ENCODE measurements at regions not wholly inside any gene's neighbourhood (a gene's known extent, or its start where the extent isn't known, plus 50 kb on each side); places are given as distances from the start of the nearest gene placed in this dataset.

DNA sequence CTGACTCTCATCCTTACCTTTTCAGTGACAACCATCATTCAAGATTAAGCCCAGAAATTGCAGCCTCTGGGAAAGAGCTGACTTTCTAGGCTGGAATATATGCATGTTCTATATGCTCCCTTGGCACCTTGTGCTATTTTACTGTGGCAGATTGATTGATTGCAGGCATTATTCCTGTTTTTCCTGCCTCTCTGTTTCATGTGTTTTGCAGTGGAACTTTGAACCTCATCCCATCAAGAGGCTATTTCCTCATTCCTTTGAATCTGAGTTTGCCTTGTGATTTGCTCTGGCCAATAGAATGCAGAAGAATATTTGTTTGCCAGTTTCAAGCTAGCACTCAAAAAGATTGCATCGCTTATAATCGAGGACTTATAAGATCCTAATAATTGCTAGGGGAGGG lies 174.8 kb upstream of the DCN start:
- Mint-ChIP-seq H3K27ac (no peak overlapping the region), H3K27me3 (peaks cover 3% of the 10 kb centered on the region), H3K9me3 (no peaks in the 10 kb centered on the region), H3K36me3 (ENCODE audit: low read depth) (no peaks in the 10 kb centered on the region), H3K4me3 (no peak overlapping the region), H3K4me1 (ENCODE audit: low read depth) (no peaks in the 10 kb centered on the region)
- intact Hi-C loops (cut with micrococcal nuclease), result no loop called here

DNA sequence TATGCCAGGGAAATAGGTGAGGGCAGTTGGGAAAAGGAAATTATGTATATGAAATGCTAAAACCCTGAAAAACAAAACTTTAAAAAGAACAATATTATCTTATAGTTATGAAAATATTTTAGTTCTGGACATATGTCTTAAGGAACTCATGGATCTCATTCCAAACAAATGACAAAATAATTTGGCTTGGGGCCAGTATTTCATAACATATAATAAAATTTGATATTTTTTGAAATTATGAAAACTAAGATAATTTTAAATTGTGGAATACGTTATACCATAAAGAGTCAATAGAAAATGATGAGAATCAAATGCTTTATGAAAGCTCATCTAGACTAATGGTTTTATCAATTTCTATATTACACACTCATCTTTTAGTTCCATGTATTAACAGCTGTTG lies 173.8 kb upstream of the DCN start:
- Mint-ChIP-seq H3K27ac (no peak overlapping the region), H3K27me3 (peaks cover 3% of the 10 kb centered on the region), H3K4me1 (ENCODE audit: low read depth) (no peaks in the 10 kb centered on the region), H3K36me3 (ENCODE audit: low read depth) (no peaks in the 10 kb centered on the region), H3K4me3 (no peak overlapping the region), H3K9me3 (no peaks in the 10 kb centered on the region)
- intact Hi-C loops (cut with micrococcal nuclease), result no loop called here

DNA sequence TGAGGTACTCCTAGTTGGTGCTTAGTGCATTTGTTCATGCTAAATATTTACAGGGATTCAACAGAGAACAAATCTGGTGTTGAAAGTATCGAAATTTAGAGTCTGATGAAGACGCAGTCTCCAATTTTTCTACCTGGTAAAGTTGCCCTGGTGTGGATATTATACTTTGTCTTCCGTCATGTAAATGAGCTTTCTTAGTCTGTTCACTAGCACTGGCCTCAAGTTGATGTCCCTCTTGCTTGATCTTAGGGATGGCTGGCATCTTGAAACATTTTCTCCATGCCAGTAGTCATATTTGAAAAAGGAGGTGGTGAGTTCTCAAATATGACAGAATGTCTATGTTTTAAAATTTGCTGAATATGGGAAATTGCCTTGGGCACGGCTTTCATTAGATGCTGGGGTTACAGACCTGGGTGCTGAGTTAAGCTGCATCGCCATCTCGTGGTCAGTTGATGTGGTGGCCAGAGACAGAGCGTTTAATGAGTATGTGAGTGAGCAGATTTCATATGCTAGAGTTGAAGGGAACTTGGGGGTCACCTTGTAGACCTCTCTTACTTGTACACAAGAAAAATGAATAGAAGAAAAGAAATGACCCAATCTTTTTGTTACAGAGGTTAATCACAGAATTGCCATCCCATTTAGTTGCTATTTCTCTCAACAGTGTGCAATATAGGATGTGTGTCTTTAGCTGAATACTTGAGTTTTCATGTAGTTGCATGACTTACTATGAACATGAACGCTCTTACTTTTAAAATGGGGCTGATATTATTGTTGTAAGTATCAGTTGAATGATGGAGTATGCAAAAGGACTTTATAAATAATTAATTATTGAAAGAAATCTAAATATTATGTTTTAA lies 172.8 kb upstream of the DCN start:
- H3K27me3 Mint-ChIP-seq, result peaks cover 3% of the 10 kb centered on the region
- H3K4me1 Mint-ChIP-seq (ENCODE audit: low read depth), result no peaks in the 10 kb centered on the region
- no peaks in the 10 kb centered on the region for H3K36me3 Mint-ChIP-seq (ENCODE audit: low read depth)
- H3K9me3 Mint-ChIP-seq, result no peaks in the 10 kb centered on the region
- no peak overlapping the region for H3K27ac Mint-ChIP-seq
- intact Hi-C loops (cut with micrococcal nuclease), result no loop called here
- H3K4me3 Mint-ChIP-seq, result no peak overlapping the region

DNA sequence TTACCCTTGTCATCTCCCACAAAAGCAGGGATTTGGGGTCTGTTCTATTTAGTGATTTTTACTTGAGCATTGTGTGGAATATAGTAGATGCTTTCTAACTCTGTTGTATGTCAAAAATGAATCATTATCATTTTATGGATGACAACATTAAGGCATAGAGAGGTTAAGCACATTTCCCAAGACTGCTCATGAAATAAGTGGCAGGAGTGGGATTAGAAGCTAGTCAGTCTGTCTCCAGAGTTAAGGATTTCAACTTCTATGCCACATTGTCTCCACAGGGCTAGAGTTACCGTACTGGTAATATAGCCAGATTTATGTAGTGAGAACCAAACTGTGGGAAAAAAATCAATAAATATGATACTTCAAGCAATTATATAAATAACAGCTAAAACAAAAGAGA lies 170.6 kb upstream of the DCN start:
- no peak overlapping the region for H3K27ac Mint-ChIP-seq
- intact Hi-C loops (cut with micrococcal nuclease), result no loop called here
- peaks cover 3% of the 10 kb centered on the region for H3K27me3 Mint-ChIP-seq
- no peaks in the 10 kb centered on the region for H3K36me3 Mint-ChIP-seq (ENCODE audit: low read depth)
- no peak overlapping the region for H3K4me3 Mint-ChIP-seq
- no peaks in the 10 kb centered on the region for H3K4me1 Mint-ChIP-seq (ENCODE audit: low read depth)
- H3K9me3 Mint-ChIP-seq, result no peaks in the 10 kb centered on the region

DNA sequence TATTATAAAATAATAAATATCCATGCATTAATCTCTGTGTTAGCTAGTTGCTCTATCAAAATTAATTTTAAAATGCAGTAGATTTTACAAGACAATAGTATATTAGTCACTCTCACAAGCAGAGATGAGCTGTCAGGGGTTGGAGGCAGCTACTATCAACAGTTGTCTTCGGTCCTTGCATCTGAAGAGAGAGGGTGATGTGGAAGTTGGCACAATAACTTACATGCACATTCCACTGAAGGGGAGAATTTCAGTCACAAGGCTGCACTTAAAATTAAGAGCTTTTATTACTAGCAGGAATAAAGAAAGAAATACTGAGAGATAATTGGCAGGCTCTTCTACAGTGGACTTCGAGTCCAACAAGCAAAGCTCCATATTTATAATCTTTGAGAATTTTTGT lies 166.9 kb upstream of the DCN start:
- no peaks in the 10 kb centered on the region for H3K27me3 Mint-ChIP-seq
- H3K36me3 Mint-ChIP-seq (ENCODE audit: low read depth), result no peaks in the 10 kb centered on the region
- H3K4me3 Mint-ChIP-seq, result no peak overlapping the region
- H3K9me3 Mint-ChIP-seq, result no peaks in the 10 kb centered on the region
- H3K27ac Mint-ChIP-seq, result no peak overlapping the region
- H3K4me1 Mint-ChIP-seq (ENCODE audit: low read depth), result no peaks in the 10 kb centered on the region
- intact Hi-C loops (cut with micrococcal nuclease), result no loop called here

DNA sequence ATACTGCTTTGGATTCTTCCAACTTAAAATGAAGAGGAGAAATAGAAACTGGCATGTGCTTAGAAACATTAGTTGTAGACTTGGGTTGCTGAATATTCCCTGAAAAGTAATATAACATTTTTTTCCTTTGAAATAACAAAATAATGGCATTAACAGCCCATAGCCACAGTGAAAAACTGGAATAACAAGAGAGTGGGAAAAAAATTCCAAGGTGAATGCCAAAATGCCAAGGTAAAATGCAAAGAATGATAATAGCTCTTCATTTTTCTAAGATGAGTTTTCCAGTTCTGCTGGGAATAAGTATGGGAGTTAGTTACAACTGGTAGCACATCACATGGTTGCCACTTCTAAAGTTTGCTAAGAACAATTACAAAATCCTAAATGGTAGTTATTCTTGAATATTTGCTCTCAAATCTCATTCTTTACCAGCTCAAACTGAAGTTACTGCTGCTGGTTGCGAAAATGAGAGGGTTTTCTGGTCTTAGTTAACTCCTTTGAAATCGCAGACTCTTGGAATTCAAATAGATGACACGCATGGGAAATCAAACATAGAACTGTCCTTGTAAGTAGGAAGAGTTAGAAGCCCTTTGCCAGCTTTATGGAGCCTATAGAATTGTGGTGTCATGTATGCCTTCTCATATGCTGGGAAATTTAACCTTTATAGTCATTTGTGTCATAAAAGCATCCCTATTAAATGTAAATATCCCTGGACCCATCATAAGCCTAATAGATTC lies 165.0 kb upstream of the DCN start:
- Mint-ChIP-seq H3K4me1 (ENCODE audit: low read depth) (no peaks in the 10 kb centered on the region), H3K4me3 (no peak overlapping the region), H3K27me3 (no peaks in the 10 kb centered on the region), H3K27ac (no peak overlapping the region), H3K9me3 (no peaks in the 10 kb centered on the region), H3K36me3 (ENCODE audit: low read depth) (no peaks in the 10 kb centered on the region)
- intact Hi-C loops (cut with micrococcal nuclease), result no loop called here

DNA sequence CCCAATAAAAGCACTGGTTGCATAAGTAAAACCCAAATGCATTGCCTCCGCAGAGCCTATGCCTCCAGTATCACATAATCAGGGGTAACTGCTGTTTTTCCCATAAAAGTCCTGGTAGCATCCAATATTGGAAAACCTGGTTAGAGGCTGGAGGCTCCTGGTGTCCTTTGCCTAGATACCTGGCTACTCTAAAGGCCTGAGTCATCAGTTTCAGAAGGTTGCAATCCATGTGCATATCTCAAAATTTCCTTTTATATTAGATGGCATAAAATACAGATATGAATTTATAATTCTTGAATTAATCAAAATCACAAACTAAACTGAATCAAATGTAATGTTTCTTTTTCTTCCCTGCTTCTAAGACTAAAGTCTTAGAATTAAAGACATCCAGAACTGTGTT lies 164.2 kb upstream of the DCN start:
- Mint-ChIP-seq H3K4me1 (ENCODE audit: low read depth) (no peaks in the 10 kb centered on the region), H3K27me3 (no peaks in the 10 kb centered on the region), H3K36me3 (ENCODE audit: low read depth) (no peaks in the 10 kb centered on the region), H3K27ac (no peak overlapping the region), H3K4me3 (no peak overlapping the region), H3K9me3 (no peaks in the 10 kb centered on the region)
- intact Hi-C loops (cut with micrococcal nuclease), result no loop called here

DNA sequence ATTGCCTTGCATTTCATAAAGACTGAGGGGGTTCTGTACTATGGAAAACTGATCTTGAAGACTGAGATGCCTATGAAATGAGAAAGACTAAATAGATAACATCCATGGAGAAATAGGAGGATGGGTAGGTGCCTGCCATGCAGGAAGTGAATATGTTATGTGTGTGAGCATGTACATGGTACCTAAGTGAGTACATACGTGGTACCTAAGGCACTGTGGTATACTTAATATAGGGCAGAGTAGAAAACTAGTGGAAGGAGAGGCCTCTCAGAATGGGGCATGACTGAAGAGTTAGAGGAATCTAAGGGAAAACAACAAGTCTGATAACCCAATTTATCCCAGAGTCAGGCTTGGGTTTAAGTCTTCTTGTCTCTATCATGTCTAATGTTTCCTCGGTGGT lies 161.8 kb upstream of the DCN start:
- Mint-ChIP-seq H3K27me3 (no peaks in the 10 kb centered on the region), H3K4me1 (ENCODE audit: low read depth) (no peaks in the 10 kb centered on the region)
- intact Hi-C loops (cut with micrococcal nuclease), result no loop called here

DNA sequence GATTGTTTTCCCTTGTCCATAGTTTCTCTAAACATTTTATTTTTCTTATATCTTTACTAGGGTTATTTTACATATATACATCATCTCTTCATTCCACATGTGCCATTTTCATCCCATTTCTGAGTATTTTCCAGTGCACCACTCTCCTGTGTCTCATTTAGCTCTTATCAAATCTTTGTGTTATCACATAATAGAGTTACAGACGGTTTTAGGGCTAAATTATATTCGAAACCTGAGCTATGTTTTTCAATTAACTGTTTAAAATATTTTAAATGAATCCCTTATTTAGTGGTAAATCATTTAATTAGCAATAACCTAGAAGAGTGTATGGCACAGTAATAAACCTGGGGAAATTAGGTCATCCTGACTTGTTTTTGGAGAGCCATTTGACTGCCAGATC lies 160.4 kb upstream of the DCN start:
- H3K9me3 Mint-ChIP-seq, result no peaks in the 10 kb centered on the region
- H3K36me3 Mint-ChIP-seq (ENCODE audit: low read depth), result no peaks in the 10 kb centered on the region
- intact Hi-C loops (cut with micrococcal nuclease), result no loop called here
- H3K4me3 Mint-ChIP-seq, result no peak overlapping the region
- no peak overlapping the region for H3K27ac Mint-ChIP-seq
- H3K4me1 Mint-ChIP-seq (ENCODE audit: low read depth), result no peaks in the 10 kb centered on the region
- H3K27me3 Mint-ChIP-seq, result no peaks in the 10 kb centered on the region

More for the DNA sequence above, 161.8 kb upstream of the DCN start:
- no peaks in the 10 kb centered on the region for H3K9me3 Mint-ChIP-seq
- no peak overlapping the region for H3K27ac Mint-ChIP-seq
- H3K4me3 Mint-ChIP-seq, result no peak overlapping the region
- no peaks in the 10 kb centered on the region for H3K36me3 Mint-ChIP-seq (ENCODE audit: low read depth)

DNA sequence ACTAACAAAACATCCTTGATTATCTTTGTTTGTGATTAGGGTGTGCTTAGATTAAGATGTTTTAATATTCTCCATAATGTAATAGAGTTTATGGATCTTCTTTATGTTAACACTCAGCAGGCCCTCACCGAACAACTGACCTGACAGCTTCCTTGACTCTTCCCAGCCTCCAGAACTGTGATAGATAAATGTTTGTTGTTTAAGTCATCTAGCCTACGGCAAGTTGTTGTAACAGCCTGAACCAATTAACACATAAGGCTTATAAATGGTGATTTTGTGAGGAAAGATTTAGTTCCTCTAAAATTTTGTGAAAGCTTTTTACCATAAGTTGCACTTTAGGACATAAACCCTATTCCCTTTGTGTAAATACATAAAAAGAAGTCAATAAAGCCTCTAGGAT lies 156.5 kb upstream of the DCN start:
- H3K9me3 Mint-ChIP-seq, result no peaks in the 10 kb centered on the region
- H3K4me3 Mint-ChIP-seq, result no peak overlapping the region
- intact Hi-C loops (cut with micrococcal nuclease), result no loop called here
- H3K36me3 Mint-ChIP-seq (ENCODE audit: low read depth), result no peaks in the 10 kb centered on the region
- no peaks in the 10 kb centered on the region for H3K27me3 Mint-ChIP-seq
- H3K4me1 Mint-ChIP-seq (ENCODE audit: low read depth), result no peaks in the 10 kb centered on the region
- H3K27ac Mint-ChIP-seq, result no peak overlapping the region

DNA sequence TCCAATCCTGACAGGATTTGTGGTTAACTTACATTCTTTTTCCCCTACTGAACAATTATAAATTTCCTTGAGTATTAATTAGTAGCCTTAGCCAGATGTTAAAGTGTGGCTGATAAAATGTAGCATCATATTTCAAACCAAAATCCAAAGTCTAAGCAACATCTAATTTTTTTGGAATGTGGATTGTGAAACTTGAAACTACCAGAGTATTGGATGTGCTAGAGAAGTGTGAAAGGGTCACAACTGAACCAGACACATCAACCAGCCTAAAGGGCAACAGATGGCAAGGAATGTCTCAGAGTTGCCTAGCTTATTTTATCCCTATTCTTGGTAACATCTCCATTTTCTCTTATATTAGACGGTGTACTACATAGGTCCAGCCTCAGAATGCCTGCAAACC lies 153.1 kb upstream of the DCN start:
- no peak overlapping the region for H3K27ac Mint-ChIP-seq
- H3K4me1 Mint-ChIP-seq (ENCODE audit: low read depth), result no peaks in the 10 kb centered on the region
- intact Hi-C loops (cut with micrococcal nuclease), result no loop called here
- H3K4me3 Mint-ChIP-seq, result no peak overlapping the region
- H3K9me3 Mint-ChIP-seq, result no peaks in the 10 kb centered on the region
- no peaks in the 10 kb centered on the region for H3K27me3 Mint-ChIP-seq
- no peaks in the 10 kb centered on the region for H3K36me3 Mint-ChIP-seq (ENCODE audit: low read depth)

DNA sequence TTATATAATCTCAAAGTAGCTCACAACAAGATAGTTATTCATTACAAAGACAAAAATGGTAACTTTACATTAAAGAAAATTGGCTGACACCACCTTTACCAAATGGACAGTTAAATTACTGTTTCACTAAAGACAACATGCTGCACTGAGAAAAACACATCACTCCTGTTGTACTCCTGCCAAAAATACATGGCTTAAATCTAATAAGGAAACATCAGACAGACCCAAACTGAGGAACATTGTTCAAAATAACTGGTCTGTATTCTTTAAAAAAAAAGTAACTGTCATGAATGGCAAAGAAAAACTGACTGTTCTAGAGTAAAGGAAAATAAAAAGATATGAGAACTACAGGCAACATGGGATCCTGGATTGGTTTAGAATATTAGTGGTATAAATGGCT lies 151.3 kb upstream of the DCN start:
- intact Hi-C loops (cut with micrococcal nuclease), result no loop called here
- Mint-ChIP-seq H3K4me3 (no peak overlapping the region), H3K4me1 (ENCODE audit: low read depth) (no peaks in the 10 kb centered on the region), H3K27ac (no peak overlapping the region), H3K36me3 (ENCODE audit: low read depth) (no peaks in the 10 kb centered on the region), H3K9me3 (no peaks in the 10 kb centered on the region), H3K27me3 (no peaks in the 10 kb centered on the region)

DNA sequence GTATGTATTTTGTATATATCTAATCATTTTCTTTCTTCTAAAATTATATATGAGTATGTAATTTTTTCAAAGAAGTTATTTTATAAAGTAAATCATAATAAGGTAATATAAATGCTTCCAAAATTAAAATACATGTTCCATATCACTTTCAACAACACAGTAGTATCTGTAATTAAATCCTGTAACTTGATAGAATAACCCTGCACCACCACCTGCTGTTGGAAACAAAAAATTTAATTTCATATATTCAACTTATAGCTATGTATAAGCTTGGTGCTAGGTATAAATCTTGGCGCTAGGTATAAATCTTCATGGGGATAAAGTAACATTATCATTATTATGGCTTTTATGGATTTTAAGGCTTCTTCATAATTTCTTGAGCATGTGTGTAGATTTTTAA lies 149.7 kb upstream of the DCN start:
- H3K27ac Mint-ChIP-seq, result no peak overlapping the region
- H3K36me3 Mint-ChIP-seq (ENCODE audit: low read depth), result no peaks in the 10 kb centered on the region
- intact Hi-C loops (cut with micrococcal nuclease), result no loop called here
- no peak overlapping the region for H3K4me3 Mint-ChIP-seq
- no peaks in the 10 kb centered on the region for H3K27me3 Mint-ChIP-seq
- no peaks in the 10 kb centered on the region for H3K4me1 Mint-ChIP-seq (ENCODE audit: low read depth)
- no peaks in the 10 kb centered on the region for H3K9me3 Mint-ChIP-seq

DNA sequence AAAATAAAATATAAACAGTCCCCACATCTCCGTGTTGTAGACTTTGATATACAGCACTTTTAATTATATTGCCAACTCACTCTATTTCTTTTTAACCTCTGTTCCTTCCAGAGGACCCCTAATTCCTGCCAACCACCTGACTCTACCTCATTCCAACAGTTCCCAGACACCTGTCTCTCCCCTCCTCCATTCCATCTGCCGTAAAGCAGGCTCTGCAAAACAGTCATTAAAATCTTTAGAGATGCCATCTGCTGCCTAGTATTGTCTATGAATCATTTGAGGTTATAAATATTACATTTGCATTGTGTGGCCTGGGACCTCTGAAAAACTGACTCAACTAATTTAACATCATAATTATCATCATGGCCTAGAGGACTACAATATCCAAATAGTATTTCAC lies 148.8 kb upstream of the DCN start:
- Mint-ChIP-seq H3K4me1 (ENCODE audit: low read depth) (no peaks in the 10 kb centered on the region), H3K36me3 (ENCODE audit: low read depth) (no peaks in the 10 kb centered on the region), H3K27me3 (no peaks in the 10 kb centered on the region), H3K27ac (no peak overlapping the region), H3K4me3 (no peak overlapping the region), H3K9me3 (no peaks in the 10 kb centered on the region)
- intact Hi-C loops (cut with micrococcal nuclease), result no loop called here

DNA sequence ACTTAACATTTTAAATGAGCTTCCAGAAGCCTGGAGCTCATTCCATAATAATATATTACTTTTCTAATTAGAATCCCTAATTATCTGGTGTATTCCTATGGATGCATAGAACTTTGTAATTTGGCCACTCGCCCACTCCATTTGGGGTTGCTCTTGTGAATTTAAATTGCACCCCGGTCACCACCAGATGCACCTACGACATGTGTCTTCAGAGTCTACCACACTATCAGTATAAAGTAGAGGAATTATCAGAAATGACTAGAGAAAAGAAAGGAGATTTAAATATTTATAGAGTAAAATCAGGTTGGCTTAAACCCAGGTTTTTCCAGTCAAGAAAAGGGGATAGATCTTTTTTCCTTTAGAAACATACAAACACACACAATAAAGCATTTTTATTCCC lies 145.8 kb upstream of the DCN start:
- H3K27ac Mint-ChIP-seq, result no peak overlapping the region
- H3K9me3 Mint-ChIP-seq, result no peaks in the 10 kb centered on the region

More for the DNA sequence above, 145.8 kb upstream of the DCN start:
- H3K4me1 Mint-ChIP-seq (ENCODE audit: low read depth), result no peaks in the 10 kb centered on the region
- intact Hi-C loops (cut with micrococcal nuclease), result no loop called here
- no peak overlapping the region for H3K4me3 Mint-ChIP-seq
- H3K36me3 Mint-ChIP-seq (ENCODE audit: low read depth), result no peaks in the 10 kb centered on the region
- H3K27me3 Mint-ChIP-seq, result no peaks in the 10 kb centered on the region
